ENCODE measurements at regions not wholly inside any gene's neighbourhood (a gene's known extent, or its start where the extent isn't known, plus 50 kb on each side); places are given as distances from the start of the nearest gene placed in this dataset.

DNA sequence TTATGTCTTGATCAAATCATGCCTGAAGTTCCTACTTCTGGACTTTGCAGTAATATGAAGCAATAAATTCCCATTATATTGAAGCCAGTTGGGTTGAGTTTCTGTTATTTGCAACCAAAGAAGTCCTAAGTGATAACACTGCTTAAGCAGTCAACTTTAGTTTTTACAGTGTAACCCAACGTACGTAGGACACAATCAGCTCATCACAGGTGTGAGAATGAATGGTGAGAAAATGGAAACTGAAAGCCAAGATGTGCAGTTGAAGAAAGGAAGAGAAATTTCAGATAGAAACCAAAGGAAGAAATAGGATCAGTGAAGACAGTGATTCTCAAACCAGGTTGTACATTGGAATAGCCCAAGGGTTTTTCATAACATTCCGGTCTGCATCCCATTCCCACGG lies 211.4 kb upstream of the ZFP64 start:
- no peak for DNase-seq (ENCODE audit: low read depth in 2 of 2)

DNA sequence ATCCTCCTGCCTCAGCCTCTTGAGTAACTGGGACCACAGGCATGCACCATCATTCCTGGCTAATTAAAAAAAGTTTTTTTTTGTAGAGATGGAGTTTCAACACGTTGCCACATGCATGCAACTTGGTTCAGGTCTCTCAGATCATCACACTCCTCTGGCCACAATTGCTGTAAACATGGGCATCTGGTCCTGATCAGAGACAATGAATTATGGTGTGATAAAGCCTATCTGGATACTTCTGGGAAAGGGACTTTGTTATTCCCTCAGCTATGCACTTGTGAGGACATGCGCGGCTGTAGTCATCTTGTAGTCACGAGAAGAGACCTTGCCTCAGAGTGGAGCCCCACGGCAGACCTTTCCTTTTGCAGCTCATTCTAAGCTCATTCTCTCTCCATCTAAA lies 210.9 kb upstream of the ZFP64 start:
- DNase-seq (ENCODE audit: low read depth in 2 of 2): no peak

DNA sequence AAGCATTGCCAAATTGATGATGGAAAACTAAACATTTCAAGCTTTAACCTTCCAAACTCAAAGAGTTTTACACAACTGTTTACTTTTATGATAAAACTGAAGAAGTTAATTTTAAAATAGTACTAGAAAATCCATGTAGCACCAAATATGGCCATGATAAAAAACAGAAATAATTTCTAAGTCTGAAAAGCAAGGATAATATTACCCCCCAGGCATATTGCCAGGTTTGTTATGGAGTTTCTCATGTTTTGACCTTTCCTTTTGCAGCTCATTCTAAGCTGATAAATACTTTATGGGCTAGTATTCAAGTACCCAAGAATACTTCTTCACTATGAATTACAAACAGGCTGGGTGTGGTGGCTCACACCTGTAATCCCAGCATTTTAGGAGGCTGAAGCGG lies 209.9 kb upstream of the ZFP64 start:
- no peak for DNase-seq (ENCODE audit: low read depth in 2 of 2)

DNA sequence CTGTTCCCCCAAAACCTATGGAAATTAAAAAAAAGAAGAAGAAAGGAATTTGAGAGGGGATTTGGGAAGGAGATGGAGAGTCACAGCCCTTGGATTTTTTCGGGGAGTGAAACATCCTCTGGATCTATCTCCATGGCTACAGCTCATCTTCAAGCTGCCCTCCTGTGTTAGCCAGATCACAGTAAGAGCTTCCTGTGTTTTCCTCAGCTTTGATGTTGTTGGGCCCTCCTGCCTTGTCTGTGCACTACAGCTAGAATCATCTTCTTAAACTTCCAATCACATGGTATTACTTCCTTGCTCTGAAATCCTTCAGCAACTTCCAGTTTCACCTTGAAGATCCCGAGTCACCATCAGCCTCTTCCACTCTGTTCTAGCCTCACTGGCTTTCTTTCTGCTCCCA lies 207.8 kb upstream of the ZFP64 start:
- DNase-seq (ENCODE audit: low read depth in 2 of 2): no peak

DNA sequence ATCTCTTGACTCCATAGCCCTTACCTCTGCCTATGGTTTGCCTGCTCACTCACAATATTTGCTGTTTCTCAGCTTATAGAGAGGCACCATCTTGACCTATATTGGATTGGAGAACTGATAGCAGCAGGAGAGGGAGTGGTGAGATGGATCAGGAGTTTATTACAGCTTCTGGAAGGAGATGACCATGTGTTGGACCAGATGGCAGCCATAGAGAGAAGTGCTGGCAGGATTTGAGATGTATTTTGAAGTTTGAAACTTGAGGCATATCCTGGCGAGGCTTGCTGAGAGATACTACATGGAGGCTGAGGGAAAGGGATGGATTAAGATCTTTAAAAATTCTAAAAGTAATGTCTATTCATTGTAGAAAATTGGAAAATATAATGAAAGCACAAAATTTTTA lies 198.0 kb upstream of the ZFP64 start:
- DNase-seq (ENCODE audit: low read depth in 2 of 2): no peak

DNA sequence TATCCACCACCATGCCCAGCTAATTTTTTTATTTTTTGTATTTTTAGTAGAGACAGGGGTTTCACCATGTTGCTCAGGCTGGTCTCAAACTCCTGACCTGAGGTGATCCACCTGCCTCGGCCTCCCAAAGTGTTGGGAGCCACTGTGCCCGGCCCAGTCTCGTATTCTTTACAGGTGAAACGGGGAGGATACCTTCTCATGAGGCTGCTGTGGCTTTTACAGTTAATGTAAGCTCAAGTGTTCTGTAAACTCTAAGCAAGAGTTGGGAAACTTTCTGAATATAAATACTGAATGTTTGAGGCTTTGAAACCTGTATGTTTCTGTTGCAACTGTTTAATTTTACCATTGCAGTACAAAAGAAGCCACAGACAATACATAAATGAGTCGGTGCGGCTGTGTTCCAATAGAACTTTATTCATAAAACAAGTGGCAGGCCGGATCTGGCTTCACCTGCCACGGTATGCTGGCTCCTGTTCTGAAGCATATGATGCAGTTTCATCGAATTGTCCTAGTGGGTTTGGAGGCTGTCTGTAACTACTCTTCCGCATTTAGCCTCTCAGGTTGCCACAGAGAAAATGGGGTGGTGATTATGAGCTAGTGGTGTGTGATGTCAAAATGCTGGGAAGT lies 192.5 kb upstream of the ZFP64 start:
- no peak for DNase-seq (ENCODE audit: low read depth in 2 of 2)

DNA sequence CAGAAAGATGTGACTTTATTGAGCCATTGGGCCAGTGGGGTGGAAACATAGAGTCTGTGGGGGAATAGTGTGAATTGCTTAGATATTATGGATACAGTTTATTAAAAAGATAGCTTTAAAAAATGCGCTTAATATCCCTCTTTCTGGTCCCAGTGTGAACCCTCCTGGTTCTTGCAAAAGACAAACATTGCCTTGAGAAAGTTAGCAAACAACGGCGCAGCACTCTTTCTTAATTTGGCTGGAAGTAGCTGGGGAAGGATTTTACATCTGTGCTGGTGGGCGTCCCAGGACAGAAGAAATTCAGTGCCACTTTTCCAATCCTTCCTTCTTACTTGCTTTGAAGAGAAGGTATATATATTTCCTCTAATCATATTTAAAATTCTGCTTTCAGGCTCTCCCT lies 191.4 kb upstream of the ZFP64 start:
- no peak for DNase-seq (ENCODE audit: low read depth in 2 of 2)

DNA sequence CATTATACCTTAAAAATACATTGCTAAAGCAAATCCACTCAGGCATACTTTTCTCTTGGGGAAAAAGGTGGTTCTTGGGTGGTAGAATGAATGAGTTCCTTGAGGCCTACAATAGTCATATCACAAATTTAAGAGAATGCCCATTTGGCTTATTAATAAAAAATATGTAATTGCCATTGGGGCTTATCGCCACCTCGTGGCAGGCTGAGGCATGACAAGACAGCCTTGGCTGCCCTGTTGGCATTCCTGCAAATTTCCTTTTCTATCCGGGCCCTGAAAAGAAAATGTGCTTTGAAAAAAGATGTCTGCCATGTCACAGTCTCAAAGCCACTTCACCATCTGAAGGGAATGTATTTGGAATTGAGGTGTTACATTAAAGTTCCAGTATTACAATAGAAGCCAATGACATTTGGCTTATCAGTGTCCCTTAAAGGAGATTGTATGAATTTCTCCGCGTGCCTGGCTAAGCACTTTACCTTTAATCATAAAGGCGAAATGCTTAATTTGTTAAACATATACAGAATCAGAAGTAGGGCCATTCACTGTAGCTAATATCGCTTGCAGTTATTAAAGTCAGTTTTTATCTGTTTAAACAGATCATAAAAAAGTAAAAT lies 188.3 kb upstream of the ZFP64 start:
- peak; percentile 21 to 43 for DNase-seq (ENCODE audit: low read depth in 2 of 2)

DNA sequence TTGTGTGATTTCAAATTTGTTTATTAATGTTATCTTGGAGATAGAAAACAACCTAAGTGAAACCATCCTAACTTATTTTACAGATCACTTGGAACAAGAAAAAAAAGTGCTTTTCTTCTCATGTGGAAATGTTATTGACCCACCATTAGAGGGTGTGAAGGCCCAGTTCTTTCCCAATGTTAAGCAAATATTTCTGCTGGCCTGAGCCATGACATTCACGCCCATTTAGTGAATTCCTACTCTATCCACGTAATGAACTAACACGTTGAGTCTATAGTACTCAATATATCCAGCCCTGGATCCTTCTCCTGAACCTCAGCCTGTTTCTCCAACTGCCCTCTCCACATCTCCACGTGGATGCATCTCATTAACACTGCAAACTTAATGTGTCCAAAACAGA lies 180.6 kb upstream of the ZFP64 start:
- no peak for DNase-seq (ENCODE audit: low read depth in 2 of 2)

DNA sequence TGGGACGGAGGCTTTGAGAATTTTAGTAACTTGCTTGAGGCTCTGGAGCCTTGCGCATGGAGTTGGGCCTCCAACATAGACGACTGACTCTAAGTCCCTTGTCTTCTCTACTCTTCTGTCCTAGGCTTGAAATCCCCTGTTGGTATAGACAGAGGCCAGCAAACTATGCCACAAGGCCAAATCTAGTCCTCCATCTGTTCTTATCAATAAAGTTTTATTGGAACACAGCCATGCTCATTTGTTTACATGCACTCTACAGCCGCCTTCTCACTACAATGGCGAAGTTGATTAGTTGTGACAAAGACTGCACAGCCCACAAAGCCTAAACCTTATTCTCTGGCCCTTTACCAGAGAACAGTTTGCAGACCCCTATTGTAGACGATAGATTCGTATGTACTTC lies 174.1 kb upstream of the ZFP64 start:
- DNase-seq (ENCODE audit: low read depth in 2 of 2): no peak

DNA sequence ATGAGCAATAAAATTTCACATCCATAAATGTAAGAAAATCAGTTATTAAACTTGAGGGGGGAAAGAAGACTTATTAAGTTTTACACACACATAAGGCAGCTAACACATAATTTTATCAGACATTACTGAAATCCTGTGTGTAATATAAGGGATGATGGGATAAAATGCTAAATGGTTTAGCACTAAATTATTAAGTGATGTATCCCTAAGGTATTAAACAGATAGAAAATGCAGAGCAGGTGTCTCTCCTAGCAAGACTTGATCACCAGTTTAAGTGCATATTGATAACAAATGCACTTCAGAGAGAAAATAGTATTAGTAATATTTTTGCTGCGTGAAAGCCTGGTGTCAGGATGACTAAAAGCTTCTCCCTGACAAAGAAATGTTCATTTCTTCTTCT lies 172.8 kb upstream of the ZFP64 start:
- DNase-seq (ENCODE audit: low read depth in 2 of 2): no peak

DNA sequence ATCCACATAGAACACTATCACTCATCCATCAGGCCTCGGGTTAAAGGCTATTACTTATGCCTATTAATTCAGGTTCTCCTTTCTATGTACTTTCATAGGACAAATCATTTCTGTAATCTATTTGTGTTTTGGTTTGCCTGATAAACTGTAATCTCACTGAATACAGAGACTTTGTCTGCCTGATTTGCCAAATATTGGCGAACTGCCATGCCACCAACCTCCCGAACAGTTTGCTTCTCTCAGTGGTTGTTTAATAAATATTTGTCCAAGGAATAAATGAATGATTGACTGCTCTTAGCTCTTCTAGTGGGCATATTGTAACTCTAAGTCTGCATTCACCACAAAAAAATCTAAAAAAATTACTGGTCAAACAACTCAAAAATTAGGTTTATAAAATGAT lies 170.1 kb upstream of the ZFP64 start:
- DNase-seq (ENCODE audit: low read depth in 2 of 2): no peak

DNA sequence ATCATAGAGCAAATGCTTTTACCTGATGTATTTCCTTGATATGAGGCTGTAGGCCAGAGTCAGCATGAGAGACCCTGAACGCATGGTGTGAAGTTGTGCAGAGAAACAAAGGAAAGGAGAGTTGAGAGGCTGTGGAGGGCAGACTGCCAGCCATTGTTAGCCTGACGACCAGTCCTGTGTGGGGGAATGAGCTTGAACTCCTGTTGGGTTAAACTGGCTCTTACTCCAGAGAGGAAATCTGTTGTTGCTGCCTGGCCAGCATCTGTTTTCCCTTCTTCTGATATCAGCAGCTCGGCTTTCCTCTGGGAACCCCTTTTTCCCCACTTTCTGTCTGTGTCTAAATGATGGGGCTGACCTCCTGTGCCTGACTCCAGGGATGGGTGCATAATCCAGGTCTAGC lies 158.2 kb upstream of the ZFP64 start:
- DNase-seq (ENCODE audit: low read depth in 2 of 2): peak; percentile 85

DNA sequence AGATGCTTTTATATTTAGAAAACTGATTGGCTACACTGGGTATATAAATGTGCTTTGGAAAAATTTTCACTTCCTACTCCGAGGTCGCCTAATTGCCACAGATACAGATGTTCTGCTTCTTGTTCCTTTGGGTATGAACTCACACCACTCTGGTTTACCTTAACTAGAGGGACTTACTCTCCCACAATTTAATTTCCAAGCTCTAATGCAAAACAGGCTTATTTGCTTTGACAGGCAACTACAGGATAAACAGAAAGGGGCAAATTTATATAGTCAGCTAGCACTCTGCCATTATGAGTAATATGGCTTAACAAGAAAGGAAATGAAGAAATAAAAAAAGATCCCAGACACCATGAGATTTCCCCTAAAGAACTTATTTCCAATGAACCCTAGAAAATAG lies 156.9 kb upstream of the ZFP64 start:
- DNase-seq (ENCODE audit: low read depth in 2 of 2): peak in 1 of 2 donors; percentile 26

DNA sequence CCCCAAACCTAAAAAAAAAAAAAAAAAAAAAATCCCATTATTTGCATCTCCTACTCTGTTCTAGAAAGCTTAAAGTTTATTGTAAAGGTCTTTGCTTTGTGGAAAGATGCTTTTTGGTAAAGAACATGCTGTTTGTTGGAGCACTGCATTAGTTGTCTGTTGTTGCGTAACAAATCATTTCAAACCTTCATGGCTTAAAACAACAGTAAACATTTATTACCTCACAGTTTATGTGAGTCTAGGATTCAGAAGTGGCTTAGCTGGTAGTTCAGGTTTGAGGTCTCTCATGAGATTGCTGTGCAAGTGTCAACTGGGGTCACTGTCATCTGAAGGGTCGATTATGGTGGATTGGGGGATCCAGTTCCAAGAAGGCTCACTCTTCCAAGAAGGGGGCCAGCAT lies 155.2 kb upstream of the ZFP64 start:
- DNase-seq (ENCODE audit: low read depth in 2 of 2): no peak

DNA sequence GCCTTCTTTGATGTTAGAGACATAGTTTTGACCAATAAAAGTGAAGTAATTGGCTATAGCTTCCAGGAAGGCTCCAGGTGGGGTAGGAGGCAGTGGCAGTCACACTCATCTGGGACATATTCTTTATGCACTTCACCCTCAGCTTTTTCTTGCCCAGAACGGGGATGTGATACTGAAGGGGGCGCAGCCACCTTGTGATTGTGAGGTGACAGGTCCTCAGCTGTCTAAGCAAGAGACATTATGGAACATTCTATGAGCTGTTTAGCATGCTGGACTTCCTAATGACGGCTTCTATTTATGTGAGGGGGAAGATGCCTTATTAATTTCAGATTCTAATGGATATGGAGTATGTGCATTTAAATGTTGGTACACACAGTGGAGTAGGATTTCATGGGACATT lies 151.3 kb upstream of the ZFP64 start:
- DNase-seq (ENCODE audit: low read depth in 2 of 2): no peak

DNA sequence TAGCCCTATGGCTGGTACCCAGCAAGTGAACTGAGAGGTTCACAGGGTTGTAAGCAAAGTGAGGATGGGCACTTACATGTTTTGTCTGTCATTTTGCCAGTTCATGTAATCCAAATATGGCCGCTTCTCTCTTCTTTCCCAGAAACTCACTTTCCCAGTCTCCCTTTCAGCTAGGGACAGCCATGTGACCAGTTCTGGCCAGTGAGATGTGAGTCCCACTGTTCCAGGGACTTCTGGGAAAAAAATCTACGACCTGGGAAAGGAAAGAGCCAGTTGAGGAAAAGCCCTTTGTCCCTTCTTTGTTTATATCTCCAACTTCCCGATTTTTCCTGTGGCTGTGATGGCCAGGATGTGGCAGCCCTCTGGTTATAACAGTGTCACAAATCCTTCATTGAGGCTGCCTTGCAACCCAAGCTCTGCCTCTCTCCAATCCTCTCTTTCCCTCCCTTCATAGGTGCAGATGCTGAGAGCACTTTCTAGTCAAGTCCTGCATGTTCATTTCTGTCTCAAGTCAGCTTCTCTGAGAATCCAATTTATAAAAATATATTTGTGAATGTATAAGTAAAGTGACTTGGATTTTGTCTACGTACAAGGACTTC lies 148.6 kb upstream of the ZFP64 start:
- DNase-seq (ENCODE audit: low read depth in 2 of 2): peak; percentile 3 to 38

DNA sequence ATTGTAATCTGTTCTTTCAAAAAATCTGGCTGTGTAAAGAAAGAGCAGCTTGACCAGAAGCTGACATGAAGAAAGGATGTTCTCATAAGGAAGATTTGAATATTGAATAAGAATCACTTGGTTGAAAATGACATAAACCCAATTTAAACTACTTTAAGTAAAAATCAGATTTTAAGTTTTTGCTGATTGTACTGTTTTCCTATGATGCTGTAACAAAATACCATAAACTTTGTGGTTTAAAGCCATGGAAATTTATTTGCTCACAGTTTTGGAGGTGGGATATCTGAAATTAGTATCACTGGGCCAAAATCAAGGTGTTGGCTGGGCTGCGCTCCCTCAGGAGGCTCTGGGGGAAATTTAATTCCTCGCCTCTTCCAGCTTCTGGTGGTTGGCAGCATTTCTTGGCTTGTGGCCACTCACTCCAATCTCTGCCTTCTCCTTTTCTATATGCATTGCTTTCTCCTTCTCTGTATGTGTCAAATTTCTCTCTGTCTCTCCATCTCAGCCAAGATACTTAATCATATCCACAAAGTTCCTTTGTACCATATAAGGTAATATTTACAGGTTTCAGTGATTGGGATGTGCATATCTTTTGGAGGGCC lies 141.2 kb upstream of the ZFP64 start:
- no peak for DNase-seq (ENCODE audit: low read depth in 2 of 2)

DNA sequence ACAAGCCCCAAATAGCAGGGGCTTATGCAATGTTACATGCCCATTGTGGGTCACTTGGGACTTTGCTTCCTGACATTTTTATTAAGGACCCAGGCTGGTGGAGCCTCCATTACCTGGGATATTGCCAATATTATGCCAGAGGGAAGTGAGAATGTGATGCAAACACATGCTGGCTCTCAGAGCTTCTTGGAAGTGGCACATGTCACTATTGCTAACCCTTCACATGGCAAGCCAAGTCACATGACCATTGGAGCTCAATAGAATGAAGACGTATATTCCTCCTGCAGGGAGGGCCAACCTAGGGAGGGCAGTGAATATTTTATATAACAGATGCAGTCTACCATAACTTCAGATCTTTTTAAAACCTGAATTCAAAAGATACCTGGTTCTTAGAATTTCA lies 140.7 kb upstream of the ZFP64 start:
- no peak for DNase-seq (ENCODE audit: low read depth in 2 of 2)

DNA sequence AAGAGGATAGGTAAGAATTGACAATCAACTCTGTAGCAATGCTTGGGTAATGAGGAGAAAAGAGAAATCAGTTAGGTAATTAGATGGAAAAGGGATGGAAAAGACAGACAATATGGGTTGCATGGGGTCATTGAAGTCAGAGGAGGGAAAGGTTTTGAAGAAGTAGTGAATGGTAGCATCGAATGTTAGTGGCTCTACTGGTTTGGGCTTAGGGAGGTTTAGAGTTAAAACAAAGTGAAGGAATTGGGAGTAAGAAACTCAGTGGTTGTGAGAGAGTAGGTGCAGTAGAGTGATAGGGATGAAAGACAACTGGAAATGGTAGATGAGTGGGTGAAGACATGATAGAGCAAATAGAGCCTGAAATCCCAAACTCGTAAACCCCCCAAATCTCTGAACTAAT lies 140.1 kb upstream of the ZFP64 start:
- DNase-seq (ENCODE audit: low read depth in 2 of 2): no peak

DNA sequence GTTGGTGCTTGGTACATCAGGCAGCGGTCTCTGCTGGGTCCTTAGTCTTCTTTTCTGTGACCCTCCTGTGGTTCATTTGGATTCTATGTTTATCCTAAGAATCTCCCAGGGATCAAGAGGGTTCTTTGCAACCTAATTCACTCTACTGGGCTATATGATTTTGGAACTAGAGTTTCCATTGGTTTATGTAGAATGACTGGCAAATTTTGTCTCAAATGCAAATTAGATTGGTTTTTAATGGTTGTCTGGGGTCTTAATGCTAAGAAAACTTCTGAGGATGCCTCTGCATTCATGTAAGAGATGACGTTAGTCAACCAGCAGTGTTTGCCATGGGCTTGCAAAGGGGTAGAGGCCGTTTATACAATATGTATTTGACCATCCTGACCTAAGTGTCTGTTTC lies 129.8 kb upstream of the ZFP64 start:
- no peak for DNase-seq (ENCODE audit: low read depth in 2 of 2)

DNA sequence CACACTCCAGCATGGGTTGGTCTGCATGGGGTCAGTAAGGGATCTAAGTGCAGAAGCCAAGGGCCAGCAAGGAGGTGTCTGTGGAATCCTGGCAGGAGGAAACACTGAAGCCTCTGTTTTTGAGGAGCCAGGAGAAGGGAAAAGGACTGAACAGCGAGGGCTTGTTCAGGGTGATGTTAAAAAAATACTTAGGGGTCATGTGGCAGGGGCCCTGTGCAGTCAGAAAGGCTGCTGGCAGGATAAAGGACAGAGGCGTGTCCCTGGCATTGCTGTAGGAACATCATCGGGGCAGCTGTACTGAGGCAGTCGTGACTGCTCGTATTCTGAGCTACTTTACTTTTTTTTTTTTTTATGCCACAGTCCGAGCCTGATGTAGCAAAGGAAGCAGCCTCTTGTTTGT lies 127.1 kb upstream of the ZFP64 start:
- DNase-seq (ENCODE audit: low read depth in 2 of 2): no peak

DNA sequence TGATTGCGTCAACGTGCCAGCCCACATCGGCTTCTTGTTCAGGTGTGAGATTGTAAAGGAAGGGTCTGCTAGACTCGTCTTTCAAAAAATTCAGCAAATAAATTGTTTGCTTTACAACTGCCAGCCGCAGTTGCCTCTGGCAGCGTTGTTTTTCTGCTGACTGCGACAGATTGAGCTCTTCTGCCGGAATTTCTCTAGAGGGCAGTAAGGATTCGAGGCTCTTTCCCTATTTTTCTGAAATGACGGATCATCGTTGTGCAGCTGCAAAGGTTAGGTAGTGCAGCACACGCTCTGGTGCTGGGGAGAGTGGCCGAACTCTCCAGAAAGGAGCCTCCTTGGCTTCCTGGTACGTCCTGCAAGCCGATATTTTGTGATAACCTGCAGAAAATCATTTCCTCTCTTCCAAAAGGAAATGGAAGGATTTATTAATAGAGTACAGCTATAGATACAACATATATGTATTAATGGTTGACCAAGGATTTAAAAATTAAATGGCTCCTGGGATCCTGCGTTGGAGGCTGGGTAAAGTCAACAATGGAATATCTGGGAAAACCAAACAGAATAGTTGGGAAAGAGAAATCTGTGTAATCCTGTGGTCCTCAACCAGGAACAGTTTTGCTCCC lies 121.9 kb upstream of the ZFP64 start:
- DNase-seq (ENCODE audit: low read depth in 2 of 2): peak; percentile 48 to 57

Measured in dermis microvascular lymphatic vessel endothelial cell (primary cell).